GM23338 (cell line): ENCODE measurements at regions not wholly inside any gene's neighbourhood (a gene's known extent, or its start where the extent isn't known, plus 50 kb on each side); places are given as distances from the start of the nearest gene placed in this dataset.

Source experiments
- ATAC-seq: fragments of 200-7000 bp; cut with Tn5 transposase; 3 replicates; pipeline ENCODE4 v1.9.1; 2020
- DNase-seq: peaks from one replicate; pipeline ENCODE4 v3.0.0-alpha.2; 2015; ENCODE audit warnings: low spot score
- H2AFZ ChIP-seq: fragments of 200-600 bp; sonication (generic); 2 replicates; pipeline ENCODE4 v1.8.0; 2016; ENCODE audit warnings: antibody characterized with exemption, mild to moderate bottlenecking, moderate library complexity
- H3F3A ChIP-seq: fragments of 200-600 bp; sonication (generic); replicated peaks from 2 replicates; pipeline ENCODE4 v1.8.0; 2017; ENCODE audit warnings: antibody characterized with exemption, mixed run types, low read depth
- H3K27ac ChIP-seq: fragments of 200-600 bp; sonication (generic); 2 replicates; pipeline ENCODE4 v1.6.1; 2016; ENCODE audit warnings: low read depth
- H3K27me3 ChIP-seq: fragments of 200-600 bp; sonication (generic); 2 replicates; pipeline ENCODE4 v1.8.0; 2016; ENCODE audit warnings: mild to moderate bottlenecking, mixed run types, moderate library complexity; ENCODE audit not compliant: insufficient read depth
- H3K36me3 ChIP-seq: fragments of 200-600 bp; sonication (generic); 2 replicates; pipeline ENCODE4 v1.8.0; 2016; ENCODE audit warnings: mild to moderate bottlenecking; ENCODE audit not compliant: insufficient read depth
- H3K4me1 ChIP-seq: fragments of 200-600 bp; sonication (generic); 2 replicates; pipeline ENCODE4 v1.8.0; 2016; ENCODE audit warnings: mild to moderate bottlenecking, moderate library complexity; ENCODE audit not compliant: insufficient read depth
- H3K4me2 ChIP-seq: fragments of 200-600 bp; sonication (generic); 2 replicates; pipeline ENCODE4 v1.7.1; 2017; ENCODE audit warnings: mixed run types
- H3K4me3 ChIP-seq: fragments of 200-600 bp; sonication (generic); 2 replicates; pipeline ENCODE4 v1.6.1; 2016; ENCODE audit warnings: mixed run types
- H3K79me2 ChIP-seq: fragments of 200-600 bp; sonication (generic); replicated peaks from 2 replicates; pipeline ENCODE4 v1.8.0; 2017; ENCODE audit warnings: mild to moderate bottlenecking; ENCODE audit not compliant: insufficient read depth
- H3K9me2 ChIP-seq: fragments of 200-600 bp; sonication (generic); 2 replicates; pipeline ENCODE4 v1.8.0; 2017; ENCODE audit not compliant: insufficient read depth
- H4K20me1 ChIP-seq: fragments of 200-600 bp; sonication (generic); replicated peaks from 2 replicates; pipeline ENCODE4 v1.8.0; 2017; ENCODE audit warnings: mild to moderate bottlenecking; ENCODE audit not compliant: insufficient read depth
- H3K27ac Mint-ChIP-seq: 2 replicates; pipeline ENCODE4 v1.8.0; 2020; ENCODE audit warnings: inconsistent platforms, mild to moderate bottlenecking, moderate library complexity, mixed read lengths
- H3K27me3 Mint-ChIP-seq: 3 replicates; pipeline ENCODE4 v1.8.0; 2022; ENCODE audit warnings: low read depth, mild to moderate bottlenecking, moderate library complexity, mixed read lengths, inconsistent platforms; ENCODE audit not compliant: insufficient read depth, poor library complexity
- H3K36me3 Mint-ChIP-seq: 3 replicates; pipeline ENCODE4 v1.8.0; 2021; ENCODE audit warnings: low read depth, mild to moderate bottlenecking, inconsistent platforms, moderate library complexity, mixed read lengths
- H3K4me1 Mint-ChIP-seq: 3 replicates; pipeline ENCODE4 v1.8.0; 2020; ENCODE audit warnings: mild to moderate bottlenecking, inconsistent platforms, mixed read lengths
- H3K4me3 Mint-ChIP-seq: 3 replicates; pipeline ENCODE4 v1.8.0; 2021; ENCODE audit warnings: moderate library complexity, mild to moderate bottlenecking, inconsistent platforms, mixed read lengths
- H3K9me3 Mint-ChIP-seq: 3 replicates; pipeline ENCODE4 v1.8.0; 2020; ENCODE audit warnings: moderate library complexity, mild to moderate bottlenecking, inconsistent platforms, mixed read lengths
- CREB1 ChIP-seq: fragments of 250-450 bp; sonication (Bioruptor Pico); IDR thresholded peaks from 2 replicates; pipeline ENCODE4 v1.5.0; 2020; ENCODE audit warnings: low read depth, mild to moderate bottlenecking, moderate library complexity
- ETS1 ChIP-seq: IDR thresholded peaks from 2 replicates; pipeline ENCODE4 v1.6.1; 2016; ENCODE audit warnings: antibody characterized with exemption
- NANOG ChIP-seq: IDR thresholded peaks from 2 replicates; pipeline ENCODE4 v1.6.1; 2016; ENCODE audit warnings: antibody characterized with exemption, borderline replicate concordance
- POLR2AphosphoS5 ChIP-seq: IDR thresholded peaks from 2 replicates; pipeline ENCODE4 v1.6.1; 2016; ENCODE audit warnings: antibody characterized with exemption, low read depth
- STAT1 ChIP-seq: IDR thresholded peaks from one replicate; pipeline ENCODE4 v1.6.1; 2016; ENCODE audit warnings: antibody characterized with exemption; ENCODE audit not compliant: unreplicated experiment
- TF ChIP-seq, protein P1 (sequence below): fragments of 250-450 bp; sonication (Bioruptor Pico); IDR thresholded peaks from 2 replicates; pipeline ENCODE4 v1.5.0; 2020; ENCODE audit warnings: mild to moderate bottlenecking, moderate library complexity
- TF ChIP-seq, protein P2 (sequence below): IDR thresholded peaks from one replicate; pipeline ENCODE4 v1.6.1; 2018; ENCODE audit warnings: antibody characterized with exemption; ENCODE audit not compliant: unreplicated experiment

- Mint-ChIP-seq H3K27ac (no peak overlapping the region), H3K4me1 (peaks cover 23% of the 10 kb centered on the region), H3K36me3 (no peaks in the 10 kb centered on the region), H3K4me3 (no peak overlapping the region), H3K9me3 (no peaks in the 10 kb centered on the region), H3K27me3 (peaks cover 15% of the 10 kb centered on the region)
- no peaks in the 10 kb centered on the region for H3K36me3 ChIP-seq
- no peak overlapping the region for H3K27ac ChIP-seq
- H3K4me1 ChIP-seq, result peaks cover 21% of the 10 kb centered on the region
- H3K4me2 ChIP-seq, result no peak overlapping the region
- no peak overlapping the region for H3K4me3 ChIP-seq
- DNase-seq, result no peak
- no peaks in the 10 kb centered on the region for H3K27me3 ChIP-seq
- no peaks in the 10 kb centered on the region for H3K79me2 ChIP-seq
- H2AFZ ChIP-seq, result no peak overlapping the region
- H4K20me1 ChIP-seq, result no peaks in the 10 kb centered on the region
- ATAC-seq, result no peak
- H3K9me2 ChIP-seq, result no peaks in the 10 kb centered on the region
- TF ChIP-seq, protein P1, sequence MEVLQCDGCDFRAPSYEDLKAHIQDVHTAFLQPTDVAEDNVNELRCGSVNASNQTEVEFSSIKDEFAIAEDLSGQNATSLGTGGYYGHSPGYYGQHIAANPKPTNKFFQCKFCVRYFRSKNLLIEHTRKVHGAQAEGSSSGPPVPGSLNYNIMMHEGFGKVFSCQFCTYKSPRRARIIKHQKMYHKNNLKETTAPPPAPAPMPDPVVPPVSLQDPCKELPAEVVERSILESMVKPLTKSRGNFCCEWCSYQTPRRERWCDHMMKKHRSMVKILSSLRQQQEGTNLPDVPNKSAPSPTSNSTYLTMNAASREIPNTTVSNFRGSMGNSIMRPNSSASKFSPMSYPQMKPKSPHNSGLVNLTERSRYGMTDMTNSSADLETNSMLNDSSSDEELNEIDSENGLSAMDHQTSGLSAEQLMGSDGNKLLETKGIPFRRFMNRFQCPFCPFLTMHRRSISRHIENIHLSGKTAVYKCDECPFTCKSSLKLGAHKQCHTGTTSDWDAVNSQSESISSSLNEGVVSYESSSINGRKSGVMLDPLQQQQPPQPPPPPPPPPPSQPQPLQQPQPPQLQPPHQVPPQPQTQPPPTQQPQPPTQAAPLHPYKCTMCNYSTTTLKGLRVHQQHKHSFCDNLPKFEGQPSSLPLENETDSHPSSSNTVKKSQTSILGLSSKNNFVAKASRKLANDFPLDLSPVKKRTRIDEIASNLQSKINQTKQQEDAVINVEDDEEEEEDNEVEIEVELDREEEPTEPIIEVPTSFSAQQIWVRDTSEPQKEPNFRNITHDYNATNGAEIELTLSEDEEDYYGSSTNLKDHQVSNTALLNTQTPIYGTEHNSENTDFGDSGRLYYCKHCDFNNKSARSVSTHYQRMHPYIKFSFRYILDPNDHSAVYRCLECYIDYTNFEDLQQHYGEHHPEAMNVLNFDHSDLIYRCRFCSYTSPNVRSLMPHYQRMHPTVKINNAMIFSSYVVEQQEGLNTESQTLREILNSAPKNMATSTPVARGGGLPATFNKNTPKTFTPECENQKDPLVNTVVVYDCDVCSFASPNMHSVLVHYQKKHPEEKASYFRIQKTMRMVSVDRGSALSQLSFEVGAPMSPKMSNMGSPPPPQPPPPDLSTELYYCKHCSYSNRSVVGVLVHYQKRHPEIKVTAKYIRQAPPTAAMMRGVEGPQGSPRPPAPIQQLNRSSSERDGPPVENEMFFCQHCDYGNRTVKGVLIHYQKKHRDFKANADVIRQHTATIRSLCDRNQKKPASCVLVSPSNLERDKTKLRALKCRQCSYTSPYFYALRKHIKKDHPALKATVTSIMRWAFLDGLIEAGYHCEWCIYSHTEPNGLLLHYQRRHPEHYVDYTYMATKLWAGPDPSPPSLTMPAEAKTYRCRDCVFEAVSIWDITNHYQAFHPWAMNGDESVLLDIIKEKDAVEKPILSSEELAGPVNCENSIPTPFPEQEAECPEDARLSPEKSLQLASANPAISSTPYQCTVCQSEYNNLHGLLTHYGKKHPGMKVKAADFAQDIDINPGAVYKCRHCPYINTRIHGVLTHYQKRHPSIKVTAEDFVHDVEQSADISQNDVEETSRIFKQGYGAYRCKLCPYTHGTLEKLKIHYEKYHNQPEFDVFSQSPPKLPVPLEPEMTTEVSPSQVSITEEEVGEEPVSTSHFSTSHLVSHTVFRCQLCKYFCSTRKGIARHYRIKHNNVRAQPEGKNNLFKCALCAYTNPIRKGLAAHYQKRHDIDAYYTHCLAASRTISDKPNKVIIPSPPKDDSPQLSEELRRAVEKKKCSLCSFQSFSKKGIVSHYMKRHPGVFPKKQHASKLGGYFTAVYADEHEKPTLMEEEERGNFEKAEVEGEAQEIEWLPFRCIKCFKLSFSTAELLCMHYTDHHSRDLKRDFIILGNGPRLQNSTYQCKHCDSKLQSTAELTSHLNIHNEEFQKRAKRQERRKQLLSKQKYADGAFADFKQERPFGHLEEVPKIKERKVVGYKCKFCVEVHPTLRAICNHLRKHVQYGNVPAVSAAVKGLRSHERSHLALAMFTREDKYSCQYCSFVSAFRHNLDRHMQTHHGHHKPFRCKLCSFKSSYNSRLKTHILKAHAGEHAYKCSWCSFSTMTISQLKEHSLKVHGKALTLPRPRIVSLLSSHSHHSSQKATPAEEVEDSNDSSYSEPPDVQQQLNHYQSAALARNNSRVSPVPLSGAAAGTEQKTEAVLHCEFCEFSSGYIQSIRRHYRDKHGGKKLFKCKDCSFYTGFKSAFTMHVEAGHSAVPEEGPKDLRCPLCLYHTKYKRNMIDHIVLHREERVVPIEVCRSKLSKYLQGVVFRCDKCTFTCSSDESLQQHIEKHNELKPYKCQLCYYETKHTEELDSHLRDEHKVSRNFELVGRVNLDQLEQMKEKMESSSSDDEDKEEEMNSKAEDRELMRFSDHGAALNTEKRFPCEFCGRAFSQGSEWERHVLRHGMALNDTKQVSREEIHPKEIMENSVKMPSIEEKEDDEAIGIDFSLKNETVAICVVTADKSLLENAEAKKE, result no peak
- TF ChIP-seq ETS1 (no peak), CREB1 (CRISPR knock-in tag) (no peak), POLR2AphosphoS5 (no peak), NANOG (no peak), STAT1 (no peak)
- TF ChIP-seq, protein P2, sequence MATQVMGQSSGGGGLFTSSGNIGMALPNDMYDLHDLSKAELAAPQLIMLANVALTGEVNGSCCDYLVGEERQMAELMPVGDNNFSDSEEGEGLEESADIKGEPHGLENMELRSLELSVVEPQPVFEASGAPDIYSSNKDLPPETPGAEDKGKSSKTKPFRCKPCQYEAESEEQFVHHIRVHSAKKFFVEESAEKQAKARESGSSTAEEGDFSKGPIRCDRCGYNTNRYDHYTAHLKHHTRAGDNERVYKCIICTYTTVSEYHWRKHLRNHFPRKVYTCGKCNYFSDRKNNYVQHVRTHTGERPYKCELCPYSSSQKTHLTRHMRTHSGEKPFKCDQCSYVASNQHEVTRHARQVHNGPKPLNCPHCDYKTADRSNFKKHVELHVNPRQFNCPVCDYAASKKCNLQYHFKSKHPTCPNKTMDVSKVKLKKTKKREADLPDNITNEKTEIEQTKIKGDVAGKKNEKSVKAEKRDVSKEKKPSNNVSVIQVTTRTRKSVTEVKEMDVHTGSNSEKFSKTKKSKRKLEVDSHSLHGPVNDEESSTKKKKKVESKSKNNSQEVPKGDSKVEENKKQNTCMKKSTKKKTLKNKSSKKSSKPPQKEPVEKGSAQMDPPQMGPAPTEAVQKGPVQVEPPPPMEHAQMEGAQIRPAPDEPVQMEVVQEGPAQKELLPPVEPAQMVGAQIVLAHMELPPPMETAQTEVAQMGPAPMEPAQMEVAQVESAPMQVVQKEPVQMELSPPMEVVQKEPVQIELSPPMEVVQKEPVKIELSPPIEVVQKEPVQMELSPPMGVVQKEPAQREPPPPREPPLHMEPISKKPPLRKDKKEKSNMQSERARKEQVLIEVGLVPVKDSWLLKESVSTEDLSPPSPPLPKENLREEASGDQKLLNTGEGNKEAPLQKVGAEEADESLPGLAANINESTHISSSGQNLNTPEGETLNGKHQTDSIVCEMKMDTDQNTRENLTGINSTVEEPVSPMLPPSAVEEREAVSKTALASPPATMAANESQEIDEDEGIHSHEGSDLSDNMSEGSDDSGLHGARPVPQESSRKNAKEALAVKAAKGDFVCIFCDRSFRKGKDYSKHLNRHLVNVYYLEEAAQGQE, result no peak
- no peaks in the 10 kb centered on the region for H3F3A ChIP-seq
Observed at GRCh38 chr2:128446049-128446873, 127.6 kb upstream of the HS6ST1 start.
